ENCODE measurements at regions not wholly inside any gene's neighbourhood (a gene's known extent, or its start where the extent isn't known, plus 50 kb on each side); places are given as distances from the start of the nearest gene placed in this dataset.

- no peak for TF ChIP-seq CTCF (IDR thresholded peaks at IDR 0.05)
- no peak for TF ChIP-seq POLR2A (IDR thresholded peaks at IDR 0.05)
- no peak for TF ChIP-seq POLR2AphosphoS5 (IDR thresholded peaks at IDR 0.05)
- no peak for TF ChIP-seq EP300 (IDR thresholded peaks at IDR 0.05)
Observed at GRCh38 chr13:82657471-82657870, 1224.8 kb downstream of the SLITRK1 start.

All from gastroesophageal sphincter (tissue), 3 donors.